ENCODE measurements at regions not wholly inside any gene's neighbourhood (a gene's known extent, or its start where the extent isn't known, plus 50 kb on each side); places are given as distances from the start of the nearest gene placed in this dataset.
"Not testable (repeated sequence)": the region's sequence is repeated elsewhere in the genome, so short reads cannot be mapped to it uniquely, and the experiment has no call there.

GRCh38 chr1:30218438-30218837, 504.9 kb downstream of the MATN1 start:
- H3K9me3 ChIP-seq = no peaks in the 10 kb centered on the region
- H3K27ac ChIP-seq = no peak overlapping the region
- H3K4me1 ChIP-seq = no peaks in the 10 kb centered on the region
- DNase-seq (ENCODE audit: low spot score in 2 of 2) = no peak
- H3K27me3 ChIP-seq = no peaks in the 10 kb centered on the region
- no peaks in the 10 kb centered on the region for H3K36me3 ChIP-seq
- TF ChIP-seq, protein P1, sequence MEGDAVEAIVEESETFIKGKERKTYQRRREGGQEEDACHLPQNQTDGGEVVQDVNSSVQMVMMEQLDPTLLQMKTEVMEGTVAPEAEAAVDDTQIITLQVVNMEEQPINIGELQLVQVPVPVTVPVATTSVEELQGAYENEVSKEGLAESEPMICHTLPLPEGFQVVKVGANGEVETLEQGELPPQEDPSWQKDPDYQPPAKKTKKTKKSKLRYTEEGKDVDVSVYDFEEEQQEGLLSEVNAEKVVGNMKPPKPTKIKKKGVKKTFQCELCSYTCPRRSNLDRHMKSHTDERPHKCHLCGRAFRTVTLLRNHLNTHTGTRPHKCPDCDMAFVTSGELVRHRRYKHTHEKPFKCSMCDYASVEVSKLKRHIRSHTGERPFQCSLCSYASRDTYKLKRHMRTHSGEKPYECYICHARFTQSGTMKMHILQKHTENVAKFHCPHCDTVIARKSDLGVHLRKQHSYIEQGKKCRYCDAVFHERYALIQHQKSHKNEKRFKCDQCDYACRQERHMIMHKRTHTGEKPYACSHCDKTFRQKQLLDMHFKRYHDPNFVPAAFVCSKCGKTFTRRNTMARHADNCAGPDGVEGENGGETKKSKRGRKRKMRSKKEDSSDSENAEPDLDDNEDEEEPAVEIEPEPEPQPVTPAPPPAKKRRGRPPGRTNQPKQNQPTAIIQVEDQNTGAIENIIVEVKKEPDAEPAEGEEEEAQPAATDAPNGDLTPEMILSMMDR (IDR thresholded peaks at IDR 0.05) = no peak
- no peak overlapping the region for H3K4me3 ChIP-seq
- intact Hi-C loops (cut with DNase I) = no loop called here

GRCh38 chr1:30216602-30217001, 506.8 kb downstream of the MATN1 start:
- Histone ChIP-seq H3K27ac (no peak overlapping the region), H3K9me3 (no peaks in the 10 kb centered on the region), H3K4me3 (no peak overlapping the region), H3K27me3 (no peaks in the 10 kb centered on the region), H3K4me1 (no peaks in the 10 kb centered on the region), H3K36me3 (no peaks in the 10 kb centered on the region)
- TF ChIP-seq, protein P1 (IDR thresholded peaks at IDR 0.05) = no peak
- intact Hi-C loops (cut with DNase I) = no loop called here
- DNase-seq (ENCODE audit: low spot score in 2 of 2) = no peak

GRCh38 chr1:30213936-30214335, 509.4 kb downstream of the MATN1 start:
- no peaks in the 10 kb centered on the region for H3K27me3 ChIP-seq
- H3K4me1 ChIP-seq = no peaks in the 10 kb centered on the region
- H3K36me3 ChIP-seq = no peaks in the 10 kb centered on the region
- TF ChIP-seq, protein P1 (IDR thresholded peaks at IDR 0.05) = no peak
- H3K27ac ChIP-seq = no peak overlapping the region
- DNase-seq (ENCODE audit: low spot score in 2 of 2) = no peak
- no peak overlapping the region for H3K4me3 ChIP-seq
- intact Hi-C loops (cut with DNase I) = no loop called here
- H3K9me3 ChIP-seq = no peaks in the 10 kb centered on the region

DNA sequence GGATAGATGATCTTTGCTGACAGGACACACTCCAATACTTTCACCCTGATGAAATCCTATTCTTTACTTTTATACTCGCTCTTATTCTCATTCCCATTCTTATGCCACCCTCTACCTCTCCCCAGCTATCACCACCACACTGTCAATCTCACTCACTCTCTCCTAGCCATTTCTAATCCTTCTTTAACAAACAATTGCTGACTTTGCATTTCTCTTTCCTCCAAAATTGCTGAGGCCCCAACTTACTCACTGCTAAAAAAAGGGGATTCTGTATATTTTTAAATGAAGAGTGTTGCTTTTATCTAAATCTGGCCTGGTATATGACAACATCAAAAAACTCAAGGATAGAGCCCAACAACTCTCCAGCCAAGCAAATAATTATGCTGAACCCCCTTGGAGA, 515.4 kb downstream of the MATN1 start:
- H3K27me3 ChIP-seq; intact Hi-C loops (cut with DNase I); H3K4me1 ChIP-seq; H3K4me3 ChIP-seq; H3K36me3 ChIP-seq; DNase-seq (ENCODE audit: low spot score in 2 of 2); H3K27ac ChIP-seq; H3K9me3 ChIP-seq: not testable (repeated sequence)

DNA sequence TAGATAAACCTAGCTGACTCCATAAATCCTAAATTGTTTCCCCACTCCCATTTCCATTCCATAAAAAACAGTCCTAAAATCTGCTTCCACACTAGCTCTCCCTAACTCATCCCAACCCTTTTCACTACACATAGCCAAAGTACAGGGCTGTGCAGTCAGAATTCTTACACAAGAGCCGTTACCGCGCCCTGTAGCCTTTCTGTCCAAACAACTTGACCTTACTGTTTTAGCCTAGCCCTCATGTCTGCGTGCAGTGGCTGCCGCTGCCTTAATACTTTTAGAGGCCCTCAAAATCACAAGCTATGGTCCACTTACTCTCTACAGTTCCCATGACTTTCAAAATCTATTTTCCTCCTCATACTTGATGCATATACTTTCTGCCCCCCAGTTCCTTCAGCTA, 516.8 kb downstream of the MATN1 start:
- intact Hi-C loops (cut with DNase I); H3K9me3 ChIP-seq; DNase-seq (ENCODE audit: low spot score in 2 of 2); H3K36me3 ChIP-seq; H3K4me1 ChIP-seq; H3K27me3 ChIP-seq; H3K27ac ChIP-seq; H3K4me3 ChIP-seq: not testable (repeated sequence)

DNA sequence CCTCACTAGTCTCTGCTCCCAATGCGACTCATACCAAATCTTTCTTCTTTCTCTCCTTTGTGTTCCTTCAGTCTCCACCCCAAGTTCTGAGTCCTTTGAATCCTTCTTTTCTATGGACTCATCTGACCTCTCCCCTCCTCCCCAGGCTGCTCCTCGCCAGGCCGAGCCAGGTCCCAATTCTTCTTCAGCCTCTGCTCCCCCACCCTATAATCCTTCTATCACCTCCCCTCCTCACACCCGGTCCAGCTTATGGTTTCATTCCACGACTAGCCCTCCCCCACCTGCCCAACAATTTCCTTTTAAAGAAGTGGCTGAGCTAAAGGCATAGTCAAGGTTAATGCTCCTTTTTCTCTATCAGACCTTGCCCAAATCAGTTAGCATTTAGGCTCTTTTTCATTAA, 518.5 kb downstream of the MATN1 start:
- H3K9me3 ChIP-seq; H3K27ac ChIP-seq; H3K27me3 ChIP-seq; H3K4me1 ChIP-seq; H3K4me3 ChIP-seq; intact Hi-C loops (cut with DNase I); H3K36me3 ChIP-seq; DNase-seq (ENCODE audit: low spot score in 2 of 2): not testable (repeated sequence)

- Histone ChIP-seq H3K9me3 (no peaks in the 10 kb centered on the region), H3K27ac (no peak overlapping the region), H3K36me3 (no peaks in the 10 kb centered on the region), H3K27me3 (no peaks in the 10 kb centered on the region), H3K4me1 (no peaks in the 10 kb centered on the region), H3K4me3 (no peak overlapping the region)
- TF ChIP-seq, protein P1 (IDR thresholded peaks at IDR 0.05) = no peak
- DNase-seq (ENCODE audit: low spot score in 2 of 2) = no peak
- intact Hi-C loops (cut with DNase I) = no loop called here
Measured at GRCh38 chr1:30201015-30201414, 522.4 kb downstream of the MATN1 start.
